Hematopoietic multipotent progenitor cell (in vitro differentiated cells): ENCODE measurements at regions not wholly inside any gene's neighbourhood (a gene's known extent, or its start where the extent isn't known, plus 50 kb on each side); places are given as distances from the start of the nearest gene placed in this dataset.
"Not testable (repeated sequence)": the region's sequence is repeated elsewhere in the genome, so short reads cannot be mapped to it uniquely, and the experiment has no call there.

Experiments
- DNase-seq, 3 donors: peaks; one replicate each; pipeline ENCODE4 v3.0.0-alpha.2; 2011 to 2015; ENCODE audit warnings: low read depth in 2 of 3, low spot score in 2 of 3

- DNase-seq, result no peak
Measured at GRCh38 chr13:88369866-88370265, 698.7 kb downstream of the SLITRK5 start.

GRCh38 chr13:88376760-88377388 is 705.7 kb downstream of the SLITRK5 start:
- no peak for DNase-seq

- no peak for DNase-seq
Measured at GRCh38 chr13:88377852-88378251, 706.7 kb downstream of the SLITRK5 start.

- no peak for DNase-seq
Measured at GRCh38 chr13:88384542-88384941, 713.4 kb downstream of the SLITRK5 start.

- DNase-seq, result no peak
Measured at GRCh38 chr13:88395804-88396203, 724.6 kb downstream of the SLITRK5 start.

- no peak for DNase-seq
Measured at GRCh38 chr13:88411696-88412095, 740.5 kb downstream of the SLITRK5 start.

- DNase-seq, result no peak
Measured at GRCh38 chr13:88417801-88418200, 746.6 kb downstream of the SLITRK5 start.

- DNase-seq, result no peak
Measured at GRCh38 chr13:88424463-88424862, 753.3 kb downstream of the SLITRK5 start.

- no peak for DNase-seq
Measured at GRCh38 chr13:88426661-88427060, 755.5 kb downstream of the SLITRK5 start.

GRCh38 chr13:88429862-88430261 is 758.7 kb downstream of the SLITRK5 start:
- DNase-seq, result no peak

GRCh38 chr13:88434953-88435352 is 763.8 kb downstream of the SLITRK5 start:
- DNase-seq, result no peak

GRCh38 chr13:88436974-88437373 is 765.8 kb downstream of the SLITRK5 start:
- no peak for DNase-seq

- no peak for DNase-seq
Measured at GRCh38 chr13:88450515-88450914, 779.3 kb downstream of the SLITRK5 start.

- peak in 2 of 3 donors; percentile 56 to 84 for DNase-seq
Measured at GRCh38 chr13:88456151-88456550, 785.0 kb downstream of the SLITRK5 start.

- DNase-seq, result no peak
Measured at GRCh38 chr13:88459331-88459730, 788.2 kb downstream of the SLITRK5 start.

- DNase-seq, result no peak
Measured at GRCh38 chr13:88461272-88462009, 790.3 kb downstream of the SLITRK5 start.

GRCh38 chr13:88464851-88465250 is 793.7 kb downstream of the SLITRK5 start:
- no peak for DNase-seq

GRCh38 chr13:88472316-88472715 is 801.1 kb downstream of the SLITRK5 start:
- no peak for DNase-seq

GRCh38 chr13:88483202-88483601 is 812.0 kb downstream of the SLITRK5 start:
- no peak for DNase-seq

- DNase-seq, result no peak
Measured at GRCh38 chr13:88507909-88508308, 836.7 kb downstream of the SLITRK5 start.

- not testable (repeated sequence) for DNase-seq
Measured at GRCh38 chr13:88512993-88513392, 841.8 kb downstream of the SLITRK5 start.

GRCh38 chr13:88526186-88526852 is 855.1 kb downstream of the SLITRK5 start:
- no peak for DNase-seq
